ENCODE measurements at regions not wholly inside any gene's neighbourhood (a gene's known extent, or its start where the extent isn't known, plus 50 kb on each side); places are given as distances from the start of the nearest gene placed in this dataset.

DNA sequence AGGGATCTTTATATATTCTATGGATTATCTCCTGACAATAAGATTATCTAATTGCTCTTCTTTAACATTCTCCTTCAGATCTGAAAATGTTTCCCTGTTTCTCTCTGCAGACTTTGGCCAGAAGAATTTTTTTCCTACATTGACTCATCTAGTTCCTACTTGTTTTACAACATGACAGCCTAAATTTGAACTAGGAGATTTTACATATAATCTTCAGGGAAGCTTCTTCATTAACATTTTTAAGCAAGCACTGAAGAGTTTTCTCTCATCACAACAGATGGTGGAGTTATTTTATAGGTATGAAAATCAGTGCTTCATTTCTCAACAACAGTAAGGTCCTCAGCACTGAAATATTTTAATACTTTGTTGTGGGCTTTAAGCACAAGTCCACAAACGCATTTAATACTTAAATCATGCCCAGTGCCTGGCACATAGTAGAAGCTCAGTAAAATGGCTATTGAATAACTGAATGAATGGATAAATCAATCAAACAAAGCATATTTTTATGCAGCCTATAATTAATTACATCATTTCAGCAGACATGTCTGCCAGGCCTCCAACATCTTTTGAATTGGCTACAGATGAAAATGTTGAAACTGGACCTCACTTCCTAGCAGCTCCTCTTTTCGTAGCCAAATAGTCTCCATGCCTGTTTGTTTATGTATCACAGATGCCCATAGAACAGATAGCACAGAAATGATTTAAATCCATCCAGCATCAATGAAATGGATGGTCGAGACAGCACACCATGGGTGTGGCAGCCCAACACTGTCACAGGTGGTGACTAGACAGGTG is 117.3 kb upstream of the POU2AF2 start:
- TF ChIP-seq CTCF (IDR thresholded peaks at IDR 0.05; ENCODE audit: low read depth, low read length, missing control alignments): no peak
- DNase-seq (ENCODE audit: low read depth): no peak
- H3K4me3 ChIP-seq (ENCODE audit: low read depth, low read length): no peak overlapping the region

- DNase-seq (ENCODE audit: low read depth): no peak
- no peak overlapping the region for H3K4me3 ChIP-seq (ENCODE audit: low read depth, low read length)
- TF ChIP-seq CTCF (IDR thresholded peaks at IDR 0.05; ENCODE audit: low read depth, low read length, missing control alignments): no peak
These were observed 120.8 kb upstream of the POU2AF2 start for GRCh38 chr11:111124724-111125123.

DNA sequence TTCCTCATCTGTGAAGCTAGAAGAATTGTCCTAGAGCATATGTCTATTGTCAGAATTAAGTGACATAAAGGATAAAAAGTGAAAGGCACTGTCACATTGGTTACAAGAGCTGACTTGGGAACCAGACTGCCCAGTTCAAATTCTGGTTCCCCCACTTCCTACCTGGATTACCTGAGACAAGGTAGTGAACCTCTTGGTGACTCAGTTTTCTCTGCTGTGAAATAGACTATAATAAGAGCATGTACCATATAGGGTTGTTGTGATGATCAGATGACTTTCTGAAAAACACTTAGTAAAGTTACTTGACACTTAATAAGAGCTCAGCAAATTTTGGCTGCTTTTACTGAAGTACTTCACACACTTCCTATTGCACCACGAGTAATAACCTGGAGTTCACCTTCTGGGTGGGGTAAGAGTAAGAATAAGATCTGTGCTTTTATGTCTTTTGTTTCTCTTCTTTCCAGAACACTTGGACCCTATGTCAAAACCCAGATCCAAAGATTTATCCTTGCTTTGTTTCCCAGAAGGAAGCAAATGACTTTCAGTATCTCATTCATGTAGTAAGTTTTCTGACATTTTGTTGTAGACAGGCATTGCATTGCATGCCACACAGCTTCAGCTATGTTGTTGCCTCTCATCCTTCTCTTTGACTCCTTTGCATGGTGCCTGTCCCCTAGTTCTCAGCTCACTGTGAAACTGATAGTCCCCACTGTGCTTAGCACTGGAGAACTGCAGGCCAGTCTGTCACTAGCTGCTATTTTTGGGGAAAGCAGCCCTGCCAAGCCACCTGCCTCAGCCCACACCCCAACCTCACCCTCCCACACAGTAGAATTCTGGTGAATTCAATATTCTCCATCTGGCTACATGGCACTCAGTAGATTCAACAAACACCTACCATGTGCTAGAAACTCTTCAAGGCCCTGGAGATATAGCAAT is 121.8 kb upstream of the POU2AF2 start:
- no peak for DNase-seq (ENCODE audit: low read depth)
- TF ChIP-seq CTCF (IDR thresholded peaks at IDR 0.05; ENCODE audit: low read depth, low read length, missing control alignments): no peak
- no peak overlapping the region for H3K4me3 ChIP-seq (ENCODE audit: low read depth, low read length)

DNA sequence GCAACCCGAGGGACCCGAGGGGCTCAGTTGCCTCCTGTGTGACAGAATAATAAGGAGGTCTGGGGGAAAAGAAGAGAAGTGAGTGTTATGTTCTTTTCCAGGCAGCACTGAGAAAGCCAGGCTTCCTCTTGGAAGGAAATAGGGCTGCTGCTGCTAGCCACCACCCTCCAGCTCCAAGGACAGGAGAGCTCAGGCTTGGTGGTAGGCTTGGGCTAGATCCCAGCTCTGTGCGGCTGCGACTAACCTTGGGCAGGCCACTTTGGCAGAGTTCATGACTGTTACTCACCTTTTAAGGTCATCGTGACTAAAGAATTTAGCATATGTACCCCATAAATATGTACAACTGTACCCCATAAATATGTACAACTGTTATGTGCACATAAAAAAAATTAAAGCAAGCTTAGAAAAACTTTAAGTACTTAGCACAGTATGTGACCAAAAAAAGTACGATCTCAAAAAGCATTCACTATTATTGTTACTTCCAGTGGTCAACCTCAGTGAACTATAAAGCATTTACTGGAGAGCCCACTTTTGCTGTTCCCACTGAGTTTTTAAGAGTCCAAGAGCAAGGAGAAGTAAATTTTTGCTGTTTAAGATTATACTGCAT is 124.7 kb upstream of the POU2AF2 start:
- TF ChIP-seq CTCF (IDR thresholded peaks at IDR 0.05; ENCODE audit: low read depth, low read length, missing control alignments): no peak
- DNase-seq (ENCODE audit: low read depth): no peak
- H3K4me3 ChIP-seq (ENCODE audit: low read depth, low read length): no peak overlapping the region

DNA sequence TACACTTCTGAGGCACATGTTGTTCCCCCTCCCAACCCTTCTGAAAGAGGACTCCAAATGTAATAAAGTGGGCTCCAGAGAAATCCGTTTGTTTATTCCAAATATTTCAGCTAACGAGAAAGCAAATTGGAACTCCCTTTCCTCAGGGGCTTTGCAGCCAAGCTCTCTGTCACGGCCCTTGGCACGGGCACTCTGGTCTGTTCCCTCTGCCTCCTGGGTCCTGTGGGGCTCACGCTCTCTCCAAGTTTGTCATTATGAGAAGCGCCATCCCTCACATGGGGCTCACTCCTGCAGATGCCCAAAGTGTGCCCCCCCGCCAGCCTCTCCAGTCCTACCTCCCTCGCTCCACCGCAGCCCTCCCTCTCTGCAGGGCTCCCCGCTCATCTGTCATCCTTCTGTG is 125.4 kb upstream of the POU2AF2 start:
- H3K4me3 ChIP-seq (ENCODE audit: low read depth, low read length): no peak overlapping the region
- no peak for DNase-seq (ENCODE audit: low read depth)
- no peak for TF ChIP-seq CTCF (IDR thresholded peaks at IDR 0.05; ENCODE audit: low read depth, low read length, missing control alignments)

GRCh38 chr11:111119751-111120150 is 125.8 kb upstream of the POU2AF2 start:
- DNase-seq (ENCODE audit: low read depth): no peak
- H3K4me3 ChIP-seq (ENCODE audit: low read depth, low read length): no peak overlapping the region
- no peak for TF ChIP-seq CTCF (IDR thresholded peaks at IDR 0.05; ENCODE audit: low read depth, low read length, missing control alignments)

Data from GM12864 (cell line).